ENCODE measurements at regions not wholly inside any gene's neighbourhood (a gene's known extent, or its start where the extent isn't known, plus 50 kb on each side); places are given as distances from the start of the nearest gene placed in this dataset.
"Not testable (repeated sequence)": the region's sequence is repeated elsewhere in the genome, so short reads cannot be mapped to it uniquely, and the experiment has no call there.

DNA sequence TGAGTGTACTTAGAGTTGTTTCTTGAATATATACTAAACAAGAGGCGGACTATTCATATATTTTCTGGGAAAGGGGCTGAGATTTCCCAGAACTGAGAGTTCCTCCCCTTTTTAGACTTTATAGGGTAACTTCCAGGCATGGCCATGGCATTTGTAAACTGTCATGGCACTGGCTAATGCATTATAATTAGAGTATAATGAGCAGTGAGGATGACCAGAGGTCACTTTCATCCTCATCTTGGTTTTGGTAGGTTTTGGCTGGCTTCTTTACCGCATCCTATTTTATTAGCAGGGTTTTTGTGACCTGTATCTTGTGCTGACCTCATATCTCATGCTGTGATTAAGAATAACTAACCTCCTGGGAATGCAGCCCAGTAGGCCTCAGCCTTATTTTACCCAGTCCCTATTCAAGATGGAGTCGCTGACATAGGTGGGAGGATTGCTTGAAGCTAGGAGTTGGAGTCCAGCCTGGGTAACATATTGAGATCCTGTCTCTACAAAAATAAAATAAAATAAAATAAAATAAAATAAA is 91.4 kb downstream of the MOBP start:
- no peak for DNase-seq

DNA sequence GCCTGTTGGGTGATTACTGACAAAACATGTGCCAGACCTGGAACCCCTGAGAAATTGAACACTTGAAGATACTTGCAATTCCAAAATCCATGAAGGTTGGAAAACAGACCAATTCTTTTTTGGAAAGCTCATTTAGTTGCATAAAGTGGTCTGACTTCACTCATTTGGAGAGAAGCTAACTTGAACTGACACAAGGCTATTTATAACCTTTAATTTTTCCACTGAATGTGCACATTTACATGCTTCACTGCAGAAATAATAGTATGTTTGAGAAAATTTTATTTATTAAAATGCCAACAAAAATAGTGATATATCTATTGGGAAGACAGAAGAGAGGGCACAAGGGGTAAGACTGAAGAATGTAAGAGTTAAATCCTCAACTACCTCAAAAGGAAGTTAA is 92.1 kb downstream of the MOBP start:
- DNase-seq, result no peak

DNA sequence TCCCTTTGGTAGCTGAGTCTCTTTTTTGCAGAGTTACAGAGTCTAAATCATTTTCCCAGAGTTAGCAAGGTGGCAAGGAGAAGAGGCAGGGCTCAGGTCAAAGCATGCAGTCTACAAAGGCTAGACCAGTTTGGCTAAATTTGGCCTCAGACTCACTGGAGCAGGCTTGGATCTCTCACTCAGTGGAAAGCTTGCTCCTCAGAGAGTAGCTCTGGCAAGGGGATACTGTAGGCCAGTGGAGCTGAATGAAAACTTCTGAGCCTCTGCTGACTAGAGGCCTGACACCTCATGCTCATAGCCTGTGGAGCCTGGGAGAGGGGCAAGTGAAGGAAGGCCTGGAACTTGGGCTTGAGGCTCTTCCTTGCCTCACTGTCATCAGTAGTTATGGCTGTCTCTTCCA is 101.0 kb downstream of the MOBP start:
- no peak for DNase-seq

DNA sequence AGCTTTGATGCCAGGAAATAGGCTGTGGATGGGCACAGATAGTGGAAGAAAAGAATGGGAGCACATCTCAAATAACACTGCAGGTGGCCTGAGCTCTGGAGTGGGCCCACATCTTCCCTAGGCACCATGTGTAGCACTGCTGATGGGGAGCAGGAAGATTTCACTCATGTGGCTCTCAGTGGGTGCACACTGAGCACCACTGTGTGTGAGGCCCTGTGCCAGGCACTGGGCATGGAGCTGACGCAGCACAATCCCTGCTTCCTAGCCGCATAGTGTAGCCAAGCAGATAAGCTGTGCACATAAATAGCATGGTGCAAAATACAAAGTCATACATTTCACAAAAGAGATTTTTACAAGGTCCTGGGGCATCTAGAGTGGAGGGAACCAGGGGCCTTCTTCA is 101.6 kb downstream of the MOBP start:
- no peak for DNase-seq

DNA sequence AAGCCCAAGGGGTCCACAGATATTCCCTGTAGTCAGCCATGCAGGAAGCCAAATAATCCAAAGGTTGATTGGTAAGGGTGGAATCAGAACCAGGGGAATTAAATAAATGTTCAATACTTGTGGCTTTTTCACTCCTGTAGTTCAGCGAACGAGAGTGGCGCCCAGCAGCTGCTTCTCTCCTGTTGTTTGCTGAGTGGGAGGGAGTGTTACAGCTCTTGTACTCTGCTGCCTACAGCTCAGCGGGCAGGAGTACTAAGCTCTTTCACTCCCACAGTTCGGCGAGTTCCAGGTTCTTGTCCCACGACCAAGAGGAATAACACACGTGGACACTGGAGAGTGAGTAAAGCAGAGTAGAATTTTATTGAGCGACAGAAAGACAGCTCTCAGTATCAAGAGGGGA is 105.9 kb downstream of the MOBP start:
- no peak for DNase-seq

DNA sequence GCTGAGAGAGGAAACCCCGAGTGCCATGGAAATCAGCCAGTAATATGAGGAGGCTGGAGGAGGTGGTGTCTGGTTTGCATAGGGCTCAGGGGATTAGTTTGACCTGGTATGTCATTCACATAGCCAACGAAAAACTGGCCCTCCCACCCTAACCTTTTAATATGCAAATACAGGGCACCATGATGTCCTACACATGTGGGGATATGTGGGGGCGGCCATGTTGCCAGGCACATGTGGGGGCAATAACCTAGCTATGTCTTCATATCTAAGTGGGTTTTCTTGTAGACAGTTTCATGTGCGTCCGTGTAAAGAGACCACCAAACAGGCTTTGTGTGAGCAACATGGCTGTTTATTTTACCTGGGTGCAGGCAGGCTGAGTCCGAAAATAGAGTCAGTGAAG is 110.1 kb downstream of the MOBP start:
- no peak for DNase-seq

DNA sequence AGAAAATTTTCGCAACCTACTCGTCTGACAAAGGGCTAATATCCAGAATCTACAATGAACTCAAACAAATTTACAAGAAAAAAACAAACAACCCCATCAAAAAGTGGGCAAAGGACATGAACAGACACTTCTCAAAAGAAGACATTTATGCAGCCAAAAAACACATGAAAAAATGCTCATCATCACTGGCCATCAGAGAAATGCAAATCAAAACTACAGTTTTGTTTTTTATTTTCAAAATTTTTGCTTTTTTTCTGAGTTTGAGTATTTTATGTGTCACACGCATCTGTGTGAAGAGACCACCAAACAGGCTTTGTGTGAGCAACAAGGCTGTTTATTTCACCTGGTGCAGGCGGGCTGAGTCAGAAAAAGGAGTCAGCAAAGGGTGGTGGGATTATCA is 118.7 kb downstream of the MOBP start:
- not testable (repeated sequence) for DNase-seq

DNA sequence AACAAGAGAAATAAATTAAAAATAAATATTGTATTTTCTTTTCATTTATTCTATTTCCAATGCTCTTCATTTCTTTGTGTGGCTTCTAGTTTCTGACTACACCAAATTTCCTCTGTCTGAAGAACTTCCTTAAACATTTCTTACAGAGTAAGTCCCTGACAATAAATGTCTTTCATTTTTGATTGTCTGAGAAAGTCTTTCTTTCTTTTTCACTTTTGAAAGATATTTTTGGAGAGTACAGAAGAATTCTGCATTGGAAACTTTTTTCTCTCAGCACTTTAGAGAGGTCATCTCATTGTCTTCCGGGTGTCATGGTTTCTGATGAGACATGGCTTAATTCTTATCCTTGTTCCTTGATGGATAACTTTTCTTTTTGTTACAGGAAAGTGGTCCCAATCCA is 119.6 kb downstream of the MOBP start:
- DNase-seq, result no peak

DNA sequence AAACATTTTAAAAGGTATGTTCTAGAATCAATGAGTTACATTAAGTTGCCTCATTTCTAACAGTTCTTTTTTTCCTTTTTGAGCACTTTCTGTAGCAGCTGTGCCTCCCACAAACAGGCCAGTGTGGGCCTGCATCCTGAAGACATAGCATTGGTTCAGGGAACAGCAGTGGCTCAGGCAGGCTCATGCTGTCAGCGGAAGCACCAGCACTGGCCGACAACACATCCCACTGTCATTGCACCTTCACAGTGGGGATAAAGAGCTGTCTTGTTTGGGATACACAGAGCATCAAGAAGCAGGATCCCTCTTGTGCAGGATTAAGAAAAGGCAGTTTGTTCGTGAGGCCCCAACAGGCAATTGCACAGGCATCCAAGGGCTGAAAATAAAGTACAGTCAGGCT is 123.3 kb downstream of the MOBP start:
- no peak for DNase-seq

DNA sequence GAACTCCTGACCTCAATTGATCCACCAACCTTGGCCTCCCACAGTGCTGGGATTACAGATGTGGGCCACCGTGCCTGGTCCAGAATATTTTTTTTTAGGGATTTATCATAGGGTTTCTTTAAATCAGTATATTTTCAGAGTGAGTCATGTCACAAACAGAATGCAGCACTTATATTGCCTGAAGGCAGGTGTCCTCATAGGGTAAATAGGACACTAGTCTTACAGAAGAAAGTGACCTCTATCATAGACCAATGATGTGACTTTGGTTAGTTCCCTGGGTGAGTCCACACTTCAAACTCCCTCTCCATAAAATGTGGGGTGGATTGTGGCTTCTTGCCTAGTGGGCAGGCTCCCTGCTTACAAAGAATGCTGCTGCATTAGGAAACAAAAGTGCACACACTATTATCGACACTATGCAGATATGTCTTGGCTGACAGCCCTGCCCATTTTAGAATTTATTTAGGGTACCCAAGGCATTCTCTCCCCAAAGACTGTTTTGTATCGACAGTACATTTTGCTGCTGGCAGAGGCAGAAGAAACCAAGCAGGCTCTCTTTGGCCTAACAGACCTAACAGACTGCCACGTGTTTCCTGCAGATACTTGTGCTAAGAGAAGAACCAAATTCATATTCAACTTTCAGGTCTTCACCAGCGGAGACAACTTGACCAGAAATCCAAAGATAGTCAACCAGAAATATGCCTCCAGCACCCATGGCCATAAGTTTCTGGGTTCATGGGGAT is 125.0 kb downstream of the MOBP start:
- DNase-seq, result no peak

DNA sequence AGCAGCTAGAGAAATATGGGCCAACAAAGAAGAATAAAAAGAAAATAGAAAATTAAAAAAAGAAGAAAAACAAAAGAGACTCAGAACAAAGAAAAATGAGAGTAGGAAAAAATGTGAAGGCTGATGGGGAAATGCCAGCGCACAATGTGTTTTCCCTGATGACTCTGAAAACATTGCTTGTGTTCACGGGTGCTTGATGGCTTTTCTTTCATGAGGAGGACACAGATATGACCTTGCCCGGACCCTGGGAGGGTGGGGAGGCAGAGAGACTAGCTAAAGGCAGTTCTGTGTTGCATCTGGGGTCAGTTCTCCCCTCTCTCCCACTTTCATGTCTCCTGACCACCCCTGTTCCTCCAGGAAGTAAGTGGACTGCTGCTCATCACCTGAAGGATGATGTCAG is 125.9 kb downstream of the MOBP start:
- no peak for DNase-seq

DNA sequence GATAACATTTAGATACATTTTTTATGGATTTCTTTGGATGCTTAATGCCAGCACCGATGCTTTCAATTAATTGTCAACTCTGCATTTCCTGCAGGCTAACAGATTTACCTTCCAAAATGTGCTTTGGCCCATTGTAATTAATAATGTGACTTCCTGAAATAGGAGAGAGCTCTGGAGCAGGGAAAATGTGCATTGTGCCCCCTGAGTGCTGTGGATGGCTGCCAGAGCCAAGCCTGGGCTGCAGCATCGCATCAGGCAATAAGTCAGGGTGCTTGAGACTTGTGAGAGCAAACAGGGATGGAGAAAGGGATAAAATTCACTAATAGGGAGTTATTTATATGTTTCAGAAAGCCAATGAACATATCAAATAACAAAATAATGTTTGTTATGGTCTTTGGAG is 133.8 kb downstream of the MOBP start:
- no peak for DNase-seq

DNA sequence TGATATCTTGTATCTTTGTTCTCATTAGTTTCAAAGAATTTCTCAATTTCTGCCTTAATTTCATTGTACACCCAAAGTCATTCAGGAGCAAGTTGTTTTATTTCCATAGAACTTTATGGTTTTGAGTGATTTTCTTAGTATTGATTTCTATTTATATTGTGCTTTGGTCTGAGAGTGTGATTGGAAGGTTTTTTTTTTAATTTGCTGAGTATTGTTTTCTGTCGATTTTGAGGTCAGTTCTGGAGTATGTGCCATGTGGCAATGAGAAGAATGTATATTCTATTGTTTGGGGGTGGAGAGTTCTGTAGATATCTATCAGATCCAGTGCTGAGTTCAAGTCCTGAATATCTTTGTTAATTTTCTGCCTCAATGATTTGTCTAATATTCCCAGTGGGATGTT is 138.4 kb downstream of the MOBP start:
- DNase-seq, result no peak

DNA sequence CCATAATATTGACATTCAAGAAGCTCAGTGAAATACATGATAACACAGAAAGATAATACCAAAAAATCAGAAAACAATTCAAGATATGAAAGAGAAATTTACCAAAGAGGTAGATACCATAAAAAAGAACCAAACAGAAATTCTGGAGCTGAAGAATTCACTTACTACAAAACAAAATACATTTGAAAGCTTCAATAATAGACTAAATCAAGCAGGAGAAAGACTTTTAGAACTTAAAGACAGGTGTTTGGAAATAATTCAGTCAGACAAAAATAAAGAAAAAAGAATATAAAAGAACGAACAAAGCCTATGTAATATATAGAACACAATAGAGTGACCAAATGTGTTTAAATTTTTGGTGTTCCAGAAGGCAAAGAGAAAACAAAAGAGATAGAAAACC is 158.7 kb downstream of the MOBP start:
- DNase-seq, result no peak

DNA sequence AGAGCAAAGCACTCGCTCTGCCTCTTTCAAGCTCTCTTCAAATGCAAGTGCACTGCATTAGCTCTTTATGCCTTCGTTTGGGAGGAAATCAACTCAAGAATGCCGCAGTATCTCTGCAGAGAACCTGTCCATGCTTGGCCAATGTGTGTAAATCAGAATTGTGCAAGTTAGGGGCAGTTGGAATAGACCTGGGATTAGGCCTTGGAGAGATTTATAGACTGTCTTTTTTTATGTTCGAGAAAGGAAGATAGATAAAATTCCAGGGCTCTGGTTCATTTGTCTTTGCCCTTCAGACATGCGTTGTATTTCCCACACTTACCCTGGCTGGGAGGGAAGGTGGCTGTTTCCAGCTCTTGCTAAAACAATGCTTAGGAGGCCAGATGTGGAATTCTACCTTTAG is 163.7 kb downstream of the MOBP start:
- DNase-seq, result no peak

DNA sequence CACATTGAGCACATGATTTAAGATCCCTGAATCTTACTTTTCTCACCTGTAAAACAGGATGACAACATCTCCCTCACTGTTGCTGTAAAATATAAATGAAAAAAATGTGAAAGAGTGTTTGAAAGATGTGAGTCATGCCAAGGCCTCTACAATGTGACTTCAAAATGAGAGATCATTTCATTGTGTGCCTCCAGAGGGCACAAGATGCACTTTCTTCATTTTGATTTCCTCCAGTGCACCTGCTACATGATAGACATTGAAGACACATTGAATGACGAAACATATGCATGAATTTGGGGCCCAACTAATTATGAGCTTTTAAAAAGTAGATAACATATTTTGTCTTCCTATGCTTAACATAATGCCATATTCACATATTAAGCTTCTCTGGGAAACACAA is 170.3 kb downstream of the MOBP start:
- no peak for DNase-seq

DNA sequence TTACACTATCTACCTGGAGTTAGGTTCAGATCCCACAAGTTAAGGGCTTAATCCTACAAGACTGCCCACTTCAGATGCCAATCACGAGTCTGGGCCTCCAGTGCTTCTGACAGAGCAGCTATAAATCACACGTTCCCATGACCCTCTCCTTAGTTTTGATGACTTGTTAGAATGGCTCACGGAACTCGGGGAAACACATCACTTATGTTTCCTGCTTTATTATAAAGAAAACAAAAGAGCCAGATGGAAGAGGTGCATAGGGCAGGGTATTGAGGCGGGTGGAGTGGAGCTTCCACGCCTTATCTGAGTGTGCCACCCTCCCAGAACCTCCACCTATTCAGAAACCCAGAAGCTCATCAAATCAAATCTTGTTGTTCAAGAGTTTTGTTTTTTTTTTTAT is 170.8 kb downstream of the MOBP start:
- no peak for DNase-seq

DNA sequence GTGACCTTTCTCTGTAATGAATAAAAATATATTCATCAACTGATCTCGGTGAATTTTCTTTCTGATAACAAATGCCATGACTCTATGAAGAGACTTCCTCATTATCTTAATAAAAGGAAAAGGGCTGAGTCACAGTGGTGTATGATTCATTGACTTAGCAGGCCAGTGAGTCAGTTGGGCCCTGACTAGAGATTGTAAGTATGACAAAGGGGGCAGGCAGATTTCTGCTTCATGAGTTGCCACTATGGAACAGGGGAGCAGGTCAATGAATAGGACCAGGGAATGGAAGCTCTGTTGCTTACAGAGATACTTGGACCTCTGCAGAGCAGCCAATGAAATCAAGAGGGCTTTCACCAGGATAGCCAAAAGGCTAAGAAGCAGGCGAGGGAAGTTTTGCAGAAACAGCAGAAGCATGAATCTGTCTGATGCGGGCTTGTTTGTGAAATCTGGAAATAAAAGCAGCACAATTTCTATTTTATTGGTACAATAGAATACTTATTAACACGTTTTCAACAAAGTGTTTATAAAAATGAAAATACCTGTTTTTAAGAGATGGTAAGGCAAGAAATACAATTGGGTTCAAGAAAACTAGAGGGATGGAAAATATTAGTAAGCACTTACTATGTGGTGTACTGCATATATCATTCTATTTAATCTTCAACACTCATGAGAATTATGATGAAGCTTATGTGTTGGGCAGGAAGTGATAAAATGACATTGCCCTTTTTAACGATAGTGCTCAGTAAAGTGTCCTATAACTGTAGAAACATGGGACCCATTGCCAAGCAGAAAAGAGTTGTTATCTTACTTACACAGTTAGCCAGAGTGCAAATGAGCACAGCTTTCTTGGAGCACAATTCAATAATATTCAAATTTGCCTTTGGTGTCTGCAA is 169.8 kb upstream of the MYRIP start:
- peak; percentile 41 for DNase-seq

DNA sequence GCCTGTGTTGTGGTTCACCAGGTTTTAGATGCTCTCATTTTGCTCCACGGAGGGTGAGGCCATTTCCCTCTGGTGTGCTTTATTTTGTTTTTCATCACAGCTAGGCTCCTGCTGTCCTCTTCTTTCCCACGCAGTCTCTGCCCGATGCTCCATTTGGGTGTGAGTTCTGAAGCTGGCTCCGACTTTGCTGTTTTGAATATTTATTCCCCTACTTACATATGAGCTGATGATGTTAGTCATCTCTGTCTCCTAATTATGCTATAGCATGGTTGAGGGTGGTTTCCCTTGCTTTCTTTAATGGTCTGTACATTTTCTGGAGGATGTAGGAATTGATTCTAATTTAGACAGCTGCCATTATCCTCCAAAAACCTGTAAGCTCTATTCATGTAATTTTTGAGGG is 168.1 kb upstream of the MYRIP start:
- DNase-seq, result no peak

DNA sequence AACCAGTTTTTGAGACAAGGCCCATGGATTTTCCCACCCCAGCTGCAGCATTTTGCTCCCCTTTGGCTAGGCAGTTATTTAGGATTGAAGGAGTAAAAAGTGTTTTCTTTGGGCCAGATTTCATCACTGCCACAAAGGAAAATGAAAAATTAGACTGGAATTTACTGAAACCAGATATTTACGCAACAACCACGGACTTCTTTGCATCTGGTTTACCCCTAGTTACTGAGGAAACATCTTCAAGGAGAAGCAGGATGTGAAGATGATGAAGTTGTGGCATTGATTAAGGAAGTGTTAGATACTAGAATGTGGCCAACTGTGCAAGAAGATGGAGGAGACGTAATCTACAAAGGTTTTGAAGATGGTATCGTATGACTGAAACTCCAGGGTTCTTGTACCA is 165.2 kb upstream of the MYRIP start:
- no peak for DNase-seq

DNA sequence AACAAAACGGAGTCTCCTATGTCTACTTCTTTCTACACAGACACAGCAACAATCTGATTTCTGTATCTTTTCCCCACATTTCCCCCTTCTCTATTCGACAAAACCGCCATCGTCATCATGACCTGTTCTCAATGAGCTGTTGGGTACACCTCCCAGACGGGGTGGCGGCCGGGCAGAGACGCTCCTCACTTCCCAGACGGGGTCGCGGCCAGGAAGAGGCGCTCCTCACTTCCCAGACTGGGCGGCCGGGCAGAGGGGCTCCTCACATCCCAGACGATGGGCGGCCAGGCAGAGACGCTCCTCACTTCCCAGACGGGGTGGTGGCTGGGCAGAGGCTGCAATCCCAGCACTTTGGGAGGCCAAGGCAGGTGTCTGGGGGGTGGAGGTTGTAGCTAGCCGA is 158.2 kb upstream of the MYRIP start:
- DNase-seq, result not testable (repeated sequence)

DNA sequence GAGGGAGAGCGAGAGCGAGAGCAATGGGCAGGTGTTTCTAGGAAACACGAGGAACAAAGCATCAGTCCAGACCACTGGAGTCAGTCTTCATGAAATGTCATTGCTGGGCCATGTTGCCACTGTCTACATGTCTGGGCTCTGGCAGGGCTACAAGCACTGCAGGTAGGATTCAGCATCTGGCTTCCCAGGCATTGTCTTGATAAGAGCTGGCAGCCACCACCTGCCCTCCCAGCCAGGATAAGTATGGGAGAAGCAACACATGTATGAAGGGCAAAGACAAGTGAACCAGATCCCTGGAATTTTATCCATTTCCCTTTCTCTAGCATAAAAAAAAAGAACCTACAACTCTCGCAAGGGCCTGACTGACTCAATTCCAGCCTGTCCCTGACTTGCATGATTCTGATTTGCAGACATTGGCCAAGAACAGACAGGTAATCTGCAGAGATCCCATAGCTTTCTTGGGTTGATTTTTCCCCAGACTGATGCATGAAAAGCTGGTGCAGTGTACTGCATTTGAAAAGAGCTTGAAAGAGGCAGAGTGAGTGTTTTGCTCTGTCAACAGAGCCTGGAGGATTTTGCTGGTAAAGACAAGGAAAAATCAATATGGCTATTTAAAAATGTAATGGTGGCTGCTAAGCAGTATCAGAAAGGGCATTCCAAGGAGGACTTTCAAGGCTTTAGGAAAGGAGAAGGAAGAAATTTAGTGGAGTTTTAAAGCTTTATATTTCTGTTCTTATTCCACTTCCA is 157.2 kb upstream of the MYRIP start:
- DNase-seq, result no peak

DNA sequence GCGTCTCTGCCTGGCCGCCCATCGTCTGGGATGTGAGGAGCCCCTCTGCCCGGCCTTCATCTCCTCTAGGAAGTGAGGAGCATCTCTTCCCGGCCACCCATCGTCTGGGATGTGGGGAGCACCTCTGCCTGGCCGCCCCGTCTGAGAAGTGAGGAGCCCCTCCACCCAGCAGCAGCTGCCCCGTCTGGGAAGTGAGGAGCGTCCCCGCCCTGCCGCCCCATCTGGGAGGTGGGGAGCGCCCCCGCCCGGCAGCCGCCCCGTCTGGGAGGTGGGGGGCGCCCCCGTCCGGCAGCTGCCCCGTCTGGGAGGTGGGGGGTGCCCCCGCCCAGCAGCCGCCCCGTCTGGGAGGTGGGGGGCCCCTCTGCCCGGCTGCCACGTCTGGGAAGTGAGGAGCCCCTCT is 153.7 kb upstream of the MYRIP start:
- not testable (repeated sequence) for DNase-seq

DNA sequence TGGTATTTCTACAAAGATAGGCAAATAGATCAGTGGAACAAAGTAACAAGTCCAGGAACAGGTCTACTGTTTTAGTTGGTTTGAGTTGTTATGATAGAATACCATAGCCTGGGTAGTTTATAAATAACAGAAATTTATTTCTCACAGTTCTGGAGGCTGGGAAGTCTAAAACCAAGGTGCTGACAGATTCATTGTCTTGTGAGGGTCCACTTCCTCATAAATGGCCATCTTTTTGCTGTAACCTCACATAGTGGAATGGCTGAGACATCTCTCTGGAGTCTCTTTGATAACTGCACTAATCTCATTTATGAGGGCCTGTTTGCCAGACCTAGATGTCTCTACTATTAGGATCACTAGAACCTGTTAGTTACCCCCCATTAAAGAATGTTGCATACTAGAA is 152.3 kb upstream of the MYRIP start:
- no peak for DNase-seq
